ENCODE measurements at regions not wholly inside any gene's neighbourhood (a gene's known extent, or its start where the extent isn't known, plus 50 kb on each side); places are given as distances from the start of the nearest gene placed in this dataset.
"Not testable (repeated sequence)": the region's sequence is repeated elsewhere in the genome, so short reads cannot be mapped to it uniquely, and the experiment has no call there.

DNA sequence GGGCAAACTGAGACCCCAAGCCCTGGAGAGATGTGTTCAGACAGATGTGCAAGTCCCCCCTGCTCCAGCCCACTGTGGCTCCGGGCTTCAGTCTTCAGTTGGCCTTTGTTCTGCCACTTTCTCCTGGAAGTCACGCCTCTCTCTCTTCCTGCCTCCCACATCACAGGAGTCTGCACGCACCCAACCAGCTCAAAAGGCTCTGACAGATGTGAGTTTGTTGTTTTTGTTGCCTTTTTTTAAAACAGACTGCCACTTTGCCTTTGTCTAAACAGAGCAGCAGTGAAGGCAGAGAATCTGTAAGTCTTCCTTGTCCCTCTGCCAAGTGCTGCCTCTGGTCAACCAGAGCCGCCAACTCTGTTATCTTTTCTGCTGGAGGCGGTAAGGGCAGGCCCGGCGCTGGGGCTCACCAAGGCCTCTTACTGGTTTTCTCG is 149.7 kb downstream of the TFAP2C start:
- Histone ChIP-seq H3K4me3 (ENCODE audit: low read depth, low read length) (no peak overlapping the region), H3K27me3 (ENCODE audit: control insufficient read depth, insufficient read depth, low read length) (no peaks in the 10 kb centered on the region), H3K36me3 (ENCODE audit: control insufficient read depth, insufficient read depth, low read length) (no peaks in the 10 kb centered on the region)
- no peak for DNase-seq (ENCODE audit: low read depth)
- ChIA-PET POLR2A (interaction anchor here (0.6 kb wide), 1 partner anchor 22 kb away, joined by 9 read pairs; no protein-coding TSS in a partner anchor), CTCF (no interaction called here)
- TF ChIP-seq CTCF (IDR thresholded peaks at IDR 0.05; ENCODE audit: insufficient read depth, low read depth, low read length) = no peak

DNA sequence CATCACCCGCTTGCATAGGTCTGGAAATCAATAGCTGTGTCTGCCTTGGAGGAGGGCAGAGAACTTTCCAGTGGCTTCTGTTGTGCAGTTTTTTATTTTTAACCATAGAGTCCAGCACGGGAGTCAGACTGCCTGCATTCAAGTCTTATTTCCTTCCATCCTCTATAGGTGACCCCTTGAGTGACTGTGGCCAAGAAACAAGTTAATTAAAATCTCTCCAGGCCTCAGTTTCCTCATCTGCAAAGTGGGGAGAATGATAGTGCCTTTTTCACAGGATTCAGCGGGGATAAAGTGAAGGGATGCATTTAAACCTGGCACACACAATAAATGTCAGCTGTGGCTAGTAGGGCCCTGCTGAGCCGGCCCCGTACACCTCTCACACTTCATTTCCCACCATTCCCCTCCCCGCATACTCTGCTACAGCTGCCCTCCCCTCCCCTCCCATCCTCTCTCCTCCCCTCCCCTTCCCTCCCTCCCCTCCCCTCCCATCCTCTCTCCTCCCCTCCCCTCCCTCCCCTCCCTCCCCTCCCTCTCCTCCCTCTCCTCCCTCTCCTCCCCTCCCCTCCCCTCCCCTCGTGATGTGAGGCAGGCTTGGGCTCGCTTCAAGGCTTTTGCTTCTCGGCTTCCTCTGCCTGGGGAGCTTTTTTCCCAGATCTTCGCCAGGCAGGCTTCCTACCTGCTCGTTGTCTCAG is 150.5 kb downstream of the TFAP2C start:
- CTCF ChIA-PET = interaction anchor here (1.0 kb wide), 1 partner anchor 12 kb away, joined by 3 read pairs; no protein-coding TSS in a partner anchor
- Histone ChIP-seq H3K36me3 (ENCODE audit: control insufficient read depth, insufficient read depth, low read length) (no peaks in the 10 kb centered on the region), H3K27me3 (ENCODE audit: control insufficient read depth, insufficient read depth, low read length) (no peaks in the 10 kb centered on the region), H3K4me3 (ENCODE audit: low read depth, low read length) (no peak overlapping the region)
- POLR2A ChIA-PET = interaction anchor here (1.0 kb wide), 1 partner anchor 23 kb away, joined by 15 read pairs; no protein-coding TSS in a partner anchor
- no peak for TF ChIP-seq CTCF (IDR thresholded peaks at IDR 0.05; ENCODE audit: insufficient read depth, low read depth, low read length)
- DNase-seq (ENCODE audit: low read depth) = no peak

GRCh38 chr20:56780266-56780665 is 151.2 kb downstream of the TFAP2C start:
- CTCF ChIA-PET = interaction anchor here (1.0 kb wide), 1 partner anchor 13 kb away, joined by 3 read pairs; no protein-coding TSS in a partner anchor
- TF ChIP-seq CTCF (IDR thresholded peaks at IDR 0.05; ENCODE audit: insufficient read depth, low read depth, low read length) = no peak
- no peaks in the 10 kb centered on the region for H3K27me3 ChIP-seq (ENCODE audit: control insufficient read depth, insufficient read depth, low read length)
- no peaks in the 10 kb centered on the region for H3K36me3 ChIP-seq (ENCODE audit: control insufficient read depth, insufficient read depth, low read length)
- H3K4me3 ChIP-seq (ENCODE audit: low read depth, low read length) = no peak overlapping the region
- POLR2A ChIA-PET = interaction anchor here (1.0 kb wide), 1 partner anchor 24 kb away, joined by 15 read pairs; no protein-coding TSS in a partner anchor
- DNase-seq (ENCODE audit: low read depth) = no peak

- ChIA-PET POLR2A (no interaction called here), CTCF (interaction anchor here (0.7 kb wide), 1 partner anchor 151 kb away, joined by 3 read pairs; no protein-coding TSS in a partner anchor)
- H3K36me3 ChIP-seq (ENCODE audit: control insufficient read depth, insufficient read depth, low read length) = no peaks in the 10 kb centered on the region
- TF ChIP-seq CTCF (IDR thresholded peaks at IDR 0.05; ENCODE audit: insufficient read depth, low read depth, low read length) = no peak
- no peak for DNase-seq (ENCODE audit: low read depth)
- H3K27me3 ChIP-seq (ENCODE audit: control insufficient read depth, insufficient read depth, low read length) = no peaks in the 10 kb centered on the region
- H3K4me3 ChIP-seq (ENCODE audit: low read depth, low read length) = no peak overlapping the region
Measured at GRCh38 chr20:56781108-56781739, 152.1 kb downstream of the TFAP2C start.

DNA sequence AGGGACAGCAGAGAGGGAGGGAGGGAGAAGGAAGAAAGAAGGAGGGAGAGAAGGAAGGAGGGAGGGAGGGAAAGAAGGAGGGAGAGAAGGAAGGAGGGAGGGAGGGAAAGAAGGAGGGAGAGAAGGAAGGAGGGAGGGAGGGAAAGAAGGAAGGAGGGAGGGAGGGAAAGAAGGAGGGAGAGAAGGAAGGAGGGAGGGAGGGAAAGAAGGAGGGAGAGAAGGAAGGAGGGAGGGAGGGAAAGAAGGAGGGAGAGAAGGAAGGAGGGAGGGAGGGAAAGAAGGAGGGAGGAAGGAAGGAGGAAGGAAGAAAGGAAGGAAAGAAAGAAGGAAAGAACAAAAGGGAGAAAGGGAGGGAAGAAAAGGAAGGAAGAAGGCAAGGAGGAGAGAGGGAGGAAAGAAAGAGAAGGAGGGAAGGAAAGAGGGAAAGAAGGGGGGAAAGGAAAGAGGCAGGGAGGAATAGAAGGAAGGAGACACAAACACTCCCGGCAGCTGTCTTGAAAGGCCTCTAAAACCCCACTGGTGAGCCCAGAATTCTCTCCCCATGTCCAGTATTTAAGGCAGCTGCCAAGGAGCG is 153.0 kb downstream of the TFAP2C start:
- H3K27me3 ChIP-seq (ENCODE audit: control insufficient read depth, insufficient read depth, low read length); POLR2A ChIA-PET; H3K4me3 ChIP-seq (ENCODE audit: low read depth, low read length); H3K36me3 ChIP-seq (ENCODE audit: control insufficient read depth, insufficient read depth, low read length); DNase-seq (ENCODE audit: low read depth): not testable (repeated sequence)
- CTCF ChIA-PET = interaction anchor here (0.6 to 1.4 kb wide), 2 partner anchors 144 to 152 kb away, joined by 3 to 5 read pairs; no protein-coding TSS in a partner anchor

GRCh38 chr20:56782814-56783213 is 153.7 kb downstream of the TFAP2C start:
- POLR2A ChIA-PET; H3K36me3 ChIP-seq (ENCODE audit: control insufficient read depth, insufficient read depth, low read length); H3K27me3 ChIP-seq (ENCODE audit: control insufficient read depth, insufficient read depth, low read length); DNase-seq (ENCODE audit: low read depth); H3K4me3 ChIP-seq (ENCODE audit: low read depth, low read length): not testable (repeated sequence)
- CTCF ChIA-PET = interaction anchor here (0.6 to 1.4 kb wide), 3 partner anchors 10 to 153 kb away, joined by 3 to 5 read pairs (median 3); no protein-coding TSS in a partner anchor
